Fibroblast of the aortic adventitia (primary cell): ENCODE measurements at regions not wholly inside any gene's neighbourhood (a gene's known extent, or its start where the extent isn't known, plus 50 kb on each side); places are given as distances from the start of the nearest gene placed in this dataset.

ENCODE experiments used
- DNase-seq: peaks from one replicate; pipeline ENCODE4 v3.0.0-alpha.2; 2010; ENCODE audit warnings: low read depth
- H3K4me3 ChIP-seq: 2 replicates; pipeline ENCODE4 v1.5.1; 2011; ENCODE audit warnings: low read depth, mild to moderate bottlenecking, control low read depth, low read length, moderate library complexity
- CTCF ChIP-seq: IDR thresholded peaks from 2 replicates; pipeline ENCODE4 v1.5.1; 2011; ENCODE audit warnings: mild to moderate bottlenecking, low read length, control low read depth, inconsistent platforms; ENCODE audit not compliant: insufficient read depth

- no peak for TF ChIP-seq CTCF
- no peak for DNase-seq
- no peak overlapping the region for H3K4me3 ChIP-seq
Observed at GRCh38 chr2:20534913-20535801, 88.3 kb downstream of the RHOB start.

GRCh38 chr2:20536619-20537422, 89.9 kb downstream of the RHOB start:
- no peak for DNase-seq
- TF ChIP-seq CTCF: no peak
- no peak overlapping the region for H3K4me3 ChIP-seq

GRCh38 chr2:20537423-20538307, 90.8 kb downstream of the RHOB start:
- no peak for TF ChIP-seq CTCF

GRCh38 chr2:20538308-20539132, 91.6 kb downstream of the RHOB start:
- H3K4me3 ChIP-seq: no peak overlapping the region
- no peak for DNase-seq
- TF ChIP-seq CTCF: no peak

More at GRCh38 chr2:20537423-20538307, 90.8 kb downstream of the RHOB start:
- DNase-seq: no peak
- no peak overlapping the region for H3K4me3 ChIP-seq

GRCh38 chr2:20539133-20539719, 92.4 kb downstream of the RHOB start:
- TF ChIP-seq CTCF: no peak
- DNase-seq: no peak

More at GRCh38 chr2:20539133-20539719, 92.4 kb downstream of the RHOB start:
- no peak overlapping the region for H3K4me3 ChIP-seq
